Kidney glomerular epithelial cell (primary cell): ENCODE measurements at regions not wholly inside any gene's neighbourhood (a gene's known extent, or its start where the extent isn't known, plus 50 kb on each side); places are given as distances from the start of the nearest gene placed in this dataset.

ENCODE experiments used
- DNase-seq: peaks from one replicate; lab custom pipeline; 2025; lab: John Stamatoyannopoulos, UW

- DNase-seq = no peak
Observed at GRCh38 chr14:96617635-96618034, 115.5 kb downstream of the PAPOLA start.

- no peak for DNase-seq
Observed at GRCh38 chr14:96622926-96623325, 120.7 kb downstream of the PAPOLA start.

- DNase-seq = no peak
Observed at GRCh38 chr14:96623676-96624484, 121.7 kb downstream of the PAPOLA start.

GRCh38 chr14:96624661-96625425 lies 122.7 kb downstream of the PAPOLA start:
- no peak for DNase-seq

DNA sequence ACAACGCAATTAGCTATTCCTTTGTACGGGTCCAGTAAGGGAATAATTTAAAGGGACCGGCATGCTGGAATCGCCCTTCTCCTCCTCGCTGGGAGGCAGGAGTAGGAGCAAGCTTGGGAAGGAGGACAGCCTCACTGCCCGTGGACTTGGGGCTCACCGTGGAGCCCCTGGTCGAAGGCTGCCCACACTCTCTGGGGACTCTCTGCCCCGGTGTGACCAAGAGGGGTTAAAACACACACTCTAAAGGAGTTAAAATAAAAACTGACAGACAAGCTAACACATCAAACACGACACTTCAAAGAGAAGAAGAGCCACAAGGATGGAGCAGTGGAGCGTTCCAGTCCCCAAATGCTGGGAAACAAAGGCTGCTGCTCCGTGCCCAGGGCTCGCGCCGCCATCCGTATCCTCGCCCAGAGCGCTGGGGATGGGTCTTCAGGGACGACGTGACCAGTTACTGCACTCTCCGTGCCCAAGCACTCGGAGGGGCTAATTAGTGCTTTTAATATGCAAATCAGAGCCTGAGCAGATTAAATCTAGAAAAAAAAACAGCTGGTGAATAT lies 123.3 kb downstream of the PAPOLA start:
- DNase-seq = no peak

GRCh38 chr14:96626121-96626768 lies 124.1 kb downstream of the PAPOLA start:
- DNase-seq = no peak

GRCh38 chr14:96626916-96627315 lies 124.7 kb downstream of the PAPOLA start:
- no peak for DNase-seq

- no peak for DNase-seq
Observed at GRCh38 chr14:96627386-96627785, 125.2 kb downstream of the PAPOLA start.

GRCh38 chr14:96627811-96628775 lies 125.9 kb downstream of the PAPOLA start:
- DNase-seq = no peak

- DNase-seq = no peak
Observed at GRCh38 chr14:96629082-96629481, 126.9 kb downstream of the PAPOLA start.

DNA sequence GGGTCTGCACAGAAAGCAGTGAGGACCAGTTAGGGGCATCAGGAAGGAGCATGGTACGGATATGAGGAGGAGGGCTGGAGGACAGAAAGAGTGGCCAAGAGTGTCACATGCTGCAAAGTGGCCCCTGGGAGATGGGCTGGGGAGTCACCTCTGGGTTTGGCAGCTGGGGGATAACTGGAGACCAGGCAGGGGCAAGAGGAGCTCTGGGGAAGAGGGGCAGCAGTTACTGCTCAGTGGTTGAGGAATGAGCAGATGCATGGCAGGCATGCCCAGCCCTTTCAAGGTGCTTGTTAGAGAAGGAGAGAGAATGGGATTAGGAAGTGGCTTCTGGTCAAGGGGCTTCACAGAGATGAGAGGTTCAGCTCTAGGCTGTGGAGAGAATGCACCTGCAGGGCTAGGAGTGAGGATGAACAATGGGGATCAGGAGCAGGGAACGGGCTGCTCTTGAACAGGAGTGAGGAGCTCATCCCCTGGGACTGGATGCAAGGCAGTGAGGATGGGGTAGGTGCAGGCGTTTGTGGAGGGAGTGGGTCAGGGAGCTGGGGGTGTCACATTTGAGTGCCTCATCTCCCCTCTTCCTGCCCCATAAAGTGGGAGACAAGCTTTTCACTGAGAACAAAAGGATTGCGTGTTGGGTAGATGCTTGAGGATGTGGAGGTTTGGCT lies 127.5 kb downstream of the PAPOLA start:
- DNase-seq = no peak

- DNase-seq = no peak
Observed at GRCh38 chr14:96630281-96630680, 128.1 kb downstream of the PAPOLA start.

DNA sequence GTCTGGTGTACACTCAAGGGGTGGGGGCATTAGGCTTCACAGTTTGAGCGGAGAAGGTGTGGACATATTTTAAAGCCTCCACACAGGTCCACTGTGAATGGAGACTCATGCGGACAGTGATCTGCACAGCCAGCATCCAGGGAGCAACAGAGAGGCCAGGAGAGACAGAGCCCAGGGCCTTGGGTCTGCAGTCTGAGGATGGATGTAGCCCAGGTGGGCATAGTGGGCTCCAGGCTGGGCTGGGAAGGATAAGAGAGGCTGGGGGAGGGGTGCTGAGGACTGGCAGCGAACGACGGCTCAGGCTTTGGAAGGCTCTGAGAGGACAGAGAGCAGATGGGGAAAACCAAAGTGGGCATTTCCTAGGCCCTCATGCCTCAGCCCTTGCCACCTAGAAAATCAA lies 128.8 kb downstream of the PAPOLA start:
- no peak for DNase-seq

GRCh38 chr14:96631621-96632362 lies 129.6 kb downstream of the PAPOLA start:
- no peak for DNase-seq

DNA sequence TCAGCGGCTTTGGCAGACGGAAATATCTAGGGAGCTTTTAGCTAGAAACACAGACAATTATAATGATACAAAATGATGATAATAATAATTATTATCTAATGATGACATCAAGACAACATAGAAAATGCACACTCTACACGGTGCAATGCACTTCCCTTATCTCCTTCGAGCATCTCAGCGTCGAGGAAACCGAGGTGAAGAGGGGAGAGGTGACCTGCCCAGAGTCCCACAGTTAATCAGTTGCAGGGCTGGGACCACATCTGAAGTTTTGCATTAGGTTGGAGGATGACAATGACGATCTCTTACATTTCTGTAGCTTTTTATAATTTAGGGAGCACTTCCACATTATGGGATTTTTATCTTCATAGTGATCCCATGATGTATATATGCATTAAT lies 130.2 kb downstream of the PAPOLA start:
- DNase-seq = no peak

- no peak for DNase-seq
Observed at GRCh38 chr14:96633096-96633495, 130.9 kb downstream of the PAPOLA start.

DNA sequence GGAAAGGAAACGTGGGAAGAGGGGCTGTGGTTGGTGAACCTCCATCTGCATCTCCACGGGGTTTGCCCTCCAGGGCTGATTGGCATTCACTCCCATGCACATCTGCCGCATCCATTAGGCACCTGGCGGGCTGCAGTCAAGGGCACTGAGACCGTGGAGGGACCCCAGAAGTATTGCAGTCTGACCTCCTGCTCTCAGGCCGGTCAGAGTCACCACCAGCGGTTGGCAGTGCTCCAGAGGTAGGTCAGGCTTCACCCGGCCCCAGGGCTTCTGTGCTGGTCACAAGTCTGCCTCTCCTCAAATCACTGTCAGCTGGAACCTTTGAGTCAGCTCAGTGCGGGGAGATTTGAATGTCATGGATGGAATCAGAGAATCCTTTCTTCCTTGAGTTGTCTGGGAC lies 132.3 kb downstream of the PAPOLA start:
- DNase-seq = no peak

DNA sequence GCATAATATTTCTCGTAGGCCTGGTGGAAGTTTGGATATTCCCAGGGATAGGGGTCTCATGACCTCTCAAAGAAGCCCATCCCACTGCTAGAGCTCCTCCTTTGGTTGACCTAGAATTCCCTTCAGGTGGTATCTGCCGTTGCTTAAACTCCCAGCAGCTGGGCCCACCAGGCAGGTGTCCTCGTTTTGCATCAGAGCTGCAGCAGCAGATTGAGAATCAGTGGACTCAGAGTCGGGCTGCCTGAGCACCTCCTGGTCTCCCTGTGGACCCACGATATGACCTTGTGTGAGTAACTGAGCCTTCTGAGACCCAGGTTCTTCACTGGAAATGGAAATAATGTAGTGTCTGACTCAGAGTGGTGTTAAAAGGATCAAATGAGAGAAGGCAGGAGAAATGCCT lies 132.7 kb downstream of the PAPOLA start:
- no peak for DNase-seq

DNA sequence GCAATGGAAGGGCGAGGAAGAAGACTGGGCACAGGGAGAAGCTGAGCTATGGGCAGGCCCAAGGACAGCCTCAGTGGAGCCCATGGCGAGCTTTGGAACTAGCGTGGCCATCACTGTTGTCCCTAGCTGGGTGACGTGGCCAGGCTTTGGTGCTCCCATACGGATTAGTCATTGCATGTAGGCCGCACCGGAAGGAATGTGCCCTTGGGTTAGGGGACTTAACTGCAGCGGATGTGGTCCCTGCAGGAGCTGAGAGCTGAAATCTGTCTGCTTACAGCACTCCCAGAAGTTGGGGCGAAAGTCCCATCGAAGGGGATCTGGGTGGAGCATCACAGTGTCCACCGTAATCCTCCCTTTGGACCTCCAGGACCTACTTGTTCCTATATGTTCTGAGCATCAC lies 133.7 kb downstream of the PAPOLA start:
- no peak for DNase-seq

- no peak for DNase-seq
Observed at GRCh38 chr14:96637521-96637920, 135.3 kb downstream of the PAPOLA start.
